Gastroesophageal sphincter (tissue), 3 donors: ENCODE measurements at regions not wholly inside any gene's neighbourhood (a gene's known extent, or its start where the extent isn't known, plus 50 kb on each side); places are given as distances from the start of the nearest gene placed in this dataset.

Experiments
- EP300 ChIP-seq: sonication (generic); formaldehyde crosslinking; IDR thresholded peaks from one replicate; pipeline ENCODE4 v1.6.1; 2017; ENCODE audit warnings: antibody characterized with exemption, mild to moderate bottlenecking
- POLR2A ChIP-seq, 2 donors: fragments of 450-650 bp; IDR thresholded peaks; one replicate each; pipeline ENCODE4 v1.6.1; 2017; ENCODE audit warnings: antibody characterized with exemption in 2 of 2, mild to moderate bottlenecking in 2 of 2, moderate library complexity in 1 of 2
- POLR2AphosphoS5 ChIP-seq: sonication (generic); formaldehyde crosslinking; IDR thresholded peaks from one replicate; pipeline ENCODE4 v1.6.1; 2017; ENCODE audit warnings: antibody characterized with exemption
- TF ChIP-seq, protein P1 (sequence below), 4 experiments: fragments of 200-600 bp in 2 of 4; fragments of 450-650 bp in 2 of 4; sonication (generic) in 1 of 4; IDR thresholded peaks; one replicate each; pipeline ENCODE4 v1.5.1; 2017 to 2019; ENCODE audit warnings: antibody characterized with exemption in 4 of 4, mild to moderate bottlenecking in 2 of 4, moderate library complexity in 2 of 4

DNA sequence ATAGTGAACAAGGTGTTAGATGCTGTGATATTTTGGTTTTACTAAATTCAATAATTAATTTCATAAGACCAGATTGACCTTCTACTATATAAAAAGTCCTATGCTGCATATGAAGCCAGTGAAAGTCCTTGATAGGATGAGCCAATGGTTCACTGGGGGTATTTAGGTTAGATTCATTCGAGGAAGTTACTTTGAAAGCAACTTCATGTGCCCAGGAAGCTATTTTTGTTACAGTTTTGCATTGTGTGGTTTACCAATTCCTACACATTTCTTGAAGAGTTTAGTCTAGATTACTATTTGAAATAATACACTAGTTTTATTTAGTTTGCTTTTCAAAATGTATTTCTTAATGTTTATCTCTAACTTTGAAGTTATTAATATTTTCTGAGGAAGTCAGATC lies 58.5 kb upstream of the RMST start:
- TF ChIP-seq, protein P1, sequence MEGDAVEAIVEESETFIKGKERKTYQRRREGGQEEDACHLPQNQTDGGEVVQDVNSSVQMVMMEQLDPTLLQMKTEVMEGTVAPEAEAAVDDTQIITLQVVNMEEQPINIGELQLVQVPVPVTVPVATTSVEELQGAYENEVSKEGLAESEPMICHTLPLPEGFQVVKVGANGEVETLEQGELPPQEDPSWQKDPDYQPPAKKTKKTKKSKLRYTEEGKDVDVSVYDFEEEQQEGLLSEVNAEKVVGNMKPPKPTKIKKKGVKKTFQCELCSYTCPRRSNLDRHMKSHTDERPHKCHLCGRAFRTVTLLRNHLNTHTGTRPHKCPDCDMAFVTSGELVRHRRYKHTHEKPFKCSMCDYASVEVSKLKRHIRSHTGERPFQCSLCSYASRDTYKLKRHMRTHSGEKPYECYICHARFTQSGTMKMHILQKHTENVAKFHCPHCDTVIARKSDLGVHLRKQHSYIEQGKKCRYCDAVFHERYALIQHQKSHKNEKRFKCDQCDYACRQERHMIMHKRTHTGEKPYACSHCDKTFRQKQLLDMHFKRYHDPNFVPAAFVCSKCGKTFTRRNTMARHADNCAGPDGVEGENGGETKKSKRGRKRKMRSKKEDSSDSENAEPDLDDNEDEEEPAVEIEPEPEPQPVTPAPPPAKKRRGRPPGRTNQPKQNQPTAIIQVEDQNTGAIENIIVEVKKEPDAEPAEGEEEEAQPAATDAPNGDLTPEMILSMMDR (IDR thresholded peaks at IDR 0.05): no peak
- TF ChIP-seq POLR2AphosphoS5: no peak
- no peak for TF ChIP-seq POLR2A (IDR thresholded peaks at IDR 0.05)
- TF ChIP-seq EP300: no peak
